WTC11 (cell line): ENCODE measurements at regions not wholly inside any gene's neighbourhood (a gene's known extent, or its start where the extent isn't known, plus 50 kb on each side); places are given as distances from the start of the nearest gene placed in this dataset.

Source experiments
- ATAC-seq: fragments of 200-7000 bp; cut with Tn5 transposase; 2 replicates; pipeline ENCODE4 v1.10.0; 2021; ENCODE audit warnings: mild to moderate bottlenecking, moderate library complexity
- CTCF ChIA-PET: fragments of 300-600 bp; sonication (Branson Sonifier 250); formaldehyde crosslinking; loops from one replicate; lab custom pipeline; 2021; ENCODE audit warnings: antibody characterized with exemption; lab: Charles Lee
- POLR2A ChIA-PET: fragments of 350-600 bp; sonication (Branson Sonifier 250); formaldehyde crosslinking; loops from one replicate; lab custom pipeline; 2021; ENCODE audit warnings: antibody characterized with exemption; lab: Charles Lee
- DNase-seq: peaks from one replicate; pipeline ENCODE4 v3.0.0; 2021; ENCODE audit warnings: low spot score
- H3K27ac Mint-ChIP-seq: 2 replicates; pipeline ENCODE4 v1.8.0; 2021; ENCODE audit warnings: mixed read lengths
- H3K27me3 Mint-ChIP-seq: 2 replicates; pipeline ENCODE4 v1.8.0; 2021; ENCODE audit warnings: low read depth, mild to moderate bottlenecking, moderate library complexity, mixed read lengths
- H3K36me3 Mint-ChIP-seq: 2 replicates; pipeline ENCODE4 v1.8.0; 2021; ENCODE audit warnings: mixed read lengths
- H3K4me1 Mint-ChIP-seq: 2 replicates; pipeline ENCODE4 v1.8.0; 2022; ENCODE audit warnings: mixed read lengths
- H3K4me3 Mint-ChIP-seq: 2 replicates; pipeline ENCODE4 v1.8.0; 2021; ENCODE audit warnings: mild to moderate bottlenecking, moderate library complexity, mixed read lengths
- H3K9me3 Mint-ChIP-seq: 2 replicates; pipeline ENCODE4 v1.8.0; 2021; ENCODE audit warnings: mixed read lengths
- ATF1 ChIP-seq: sonication (generic); formaldehyde crosslinking; IDR thresholded peaks from 2 replicates; pipeline ENCODE4 v1.8.1; 2023; ENCODE audit warnings: mild to moderate bottlenecking, moderate library complexity, missing genetic modification reagents
- CBFB ChIP-seq: sonication (generic); formaldehyde crosslinking; IDR thresholded peaks from 2 replicates; pipeline ENCODE4 v1.8.1; 2022; ENCODE audit warnings: mild to moderate bottlenecking, low read depth, missing genetic modification reagents
- ELF4 ChIP-seq: sonication (generic); formaldehyde crosslinking; IDR thresholded peaks from 2 replicates; pipeline ENCODE4 v1.8.1; 2022; ENCODE audit warnings: low read depth, mild to moderate bottlenecking, moderate library complexity, missing genetic modification reagents
- ESRRA ChIP-seq: sonication (generic); formaldehyde crosslinking; IDR thresholded peaks from 2 replicates; pipeline ENCODE4 v1.8.1; 2022; ENCODE audit warnings: mild to moderate bottlenecking, missing genetic modification reagents, borderline replicate concordance
- GRHL2 ChIP-seq: fragments of 250-450 bp; sonication (Bioruptor Pico); IDR thresholded peaks from 2 replicates; pipeline ENCODE4 v1.8.0; 2022; ENCODE audit warnings: mild to moderate bottlenecking, moderate library complexity; ENCODE audit not compliant: insufficient replicate concordance, severe bottlenecking
- GTF2I ChIP-seq: fragments of 250-450 bp; sonication (Bioruptor Pico); conservative IDR thresholded peaks from 2 replicates; pipeline ENCODE4 v1.4.0; 2021; ENCODE audit warnings: mild to moderate bottlenecking
- JAZF1 ChIP-seq: fragments of 250-450 bp; sonication (Bioruptor Pico); IDR thresholded peaks from 2 replicates; pipeline ENCODE4 v1.9.0; 2021; ENCODE audit warnings: moderate library complexity, mild to moderate bottlenecking, inconsistent platforms
- MXD4 ChIP-seq: fragments of 250-450 bp; sonication (Bioruptor Pico); IDR thresholded peaks from 2 replicates; pipeline ENCODE4 v1.8.0; 2021; ENCODE audit warnings: mild to moderate bottlenecking, moderate library complexity, borderline replicate concordance
- NFATC4 ChIP-seq: fragments of 250-450 bp; sonication (Bioruptor Pico); IDR thresholded peaks from 2 replicates; pipeline ENCODE4 v1.9.0; 2021; ENCODE audit warnings: mild to moderate bottlenecking
- OVOL2 ChIP-seq: fragments of 250-450 bp; sonication (Bioruptor Pico); IDR thresholded peaks from 2 replicates; pipeline ENCODE4 v1.9.0; 2021; ENCODE audit warnings: mild to moderate bottlenecking, borderline replicate concordance
- RORB ChIP-seq: fragments of 250-450 bp; sonication (Bioruptor Pico); IDR thresholded peaks from 2 replicates; pipeline ENCODE4 v1.9.0; 2021; ENCODE audit warnings: mild to moderate bottlenecking
- ZNF138 ChIP-seq: sonication (generic); formaldehyde crosslinking; conservative IDR thresholded peaks from 2 replicates; pipeline ENCODE4 v1.8.1; 2022; ENCODE audit warnings: mild to moderate bottlenecking, moderate library complexity, missing genetic modification reagents
- ZNF219 ChIP-seq: sonication (generic); formaldehyde crosslinking; IDR thresholded peaks from 2 replicates; pipeline ENCODE4 v1.8.0; 2023; ENCODE audit warnings: missing genetic modification reagents, mild to moderate bottlenecking, borderline replicate concordance
- ZNF263 ChIP-seq: sonication (generic); formaldehyde crosslinking; IDR thresholded peaks from 2 replicates; pipeline ENCODE4 v1.8.1; 2022; ENCODE audit warnings: low read depth, mild to moderate bottlenecking, moderate library complexity, missing genetic modification reagents
- ZNF416 ChIP-seq: fragments of 250-450 bp; sonication (Bioruptor Pico); IDR thresholded peaks from 2 replicates; pipeline ENCODE4 v1.9.0; 2021; ENCODE audit warnings: mild to moderate bottlenecking, inconsistent platforms
- TF ChIP-seq, protein P1 (sequence below): sonication (generic); formaldehyde crosslinking; IDR thresholded peaks from 2 replicates; pipeline ENCODE4 v1.8.0; 2023; ENCODE audit warnings: mild to moderate bottlenecking, missing genetic modification reagents
- TF ChIP-seq, protein P2 (sequence below): sonication (generic); formaldehyde crosslinking; IDR thresholded peaks from 2 replicates; pipeline ENCODE4 v1.8.0; 2023; ENCODE audit warnings: missing genetic modification reagents, mild to moderate bottlenecking, borderline replicate concordance
- TF ChIP-seq, protein P3 (sequence below): sonication (generic); formaldehyde crosslinking; IDR thresholded peaks from 2 replicates; pipeline ENCODE4 v1.8.0; 2023; ENCODE audit warnings: missing genetic modification reagents
- TF ChIP-seq, protein P4 (sequence below): fragments of 250-450 bp; sonication (Bioruptor Pico); IDR thresholded peaks from 2 replicates; pipeline ENCODE4 v1.9.0; 2021; ENCODE audit warnings: mild to moderate bottlenecking
- TF ChIP-seq, protein P5 (sequence below): fragments of 250-450 bp; sonication (Bioruptor Pico); IDR thresholded peaks from 2 replicates; pipeline ENCODE4 v1.9.0; 2021; ENCODE audit warnings: moderate library complexity, mild to moderate bottlenecking, inconsistent platforms, borderline replicate concordance
- TF ChIP-seq, protein P6 (sequence below): sonication (generic); formaldehyde crosslinking; IDR thresholded peaks from 2 replicates; pipeline ENCODE4 v1.8.1; 2022; ENCODE audit warnings: low read depth, missing genetic modification reagents, borderline replicate concordance

DNA sequence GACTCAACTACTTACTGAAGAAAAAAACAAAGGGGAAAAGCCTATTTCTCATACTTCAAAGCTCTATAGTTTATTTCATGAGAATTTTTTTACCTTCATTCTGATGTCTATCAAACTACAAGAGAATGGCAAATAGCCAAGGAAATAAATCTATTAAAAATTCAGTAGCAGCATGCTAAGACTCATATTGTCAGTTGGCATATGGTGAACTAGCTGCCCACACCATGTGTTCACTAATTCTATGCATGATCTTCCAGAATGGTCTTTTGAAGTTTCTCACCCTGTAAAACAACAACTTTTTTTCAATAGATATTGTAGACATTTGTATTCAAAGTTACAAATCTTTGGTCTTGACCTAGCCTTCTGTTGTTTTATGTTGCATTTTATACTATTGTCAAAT, 386.2 kb downstream of the RSL24D1 start (continued):
- TF ChIP-seq, protein P1, sequence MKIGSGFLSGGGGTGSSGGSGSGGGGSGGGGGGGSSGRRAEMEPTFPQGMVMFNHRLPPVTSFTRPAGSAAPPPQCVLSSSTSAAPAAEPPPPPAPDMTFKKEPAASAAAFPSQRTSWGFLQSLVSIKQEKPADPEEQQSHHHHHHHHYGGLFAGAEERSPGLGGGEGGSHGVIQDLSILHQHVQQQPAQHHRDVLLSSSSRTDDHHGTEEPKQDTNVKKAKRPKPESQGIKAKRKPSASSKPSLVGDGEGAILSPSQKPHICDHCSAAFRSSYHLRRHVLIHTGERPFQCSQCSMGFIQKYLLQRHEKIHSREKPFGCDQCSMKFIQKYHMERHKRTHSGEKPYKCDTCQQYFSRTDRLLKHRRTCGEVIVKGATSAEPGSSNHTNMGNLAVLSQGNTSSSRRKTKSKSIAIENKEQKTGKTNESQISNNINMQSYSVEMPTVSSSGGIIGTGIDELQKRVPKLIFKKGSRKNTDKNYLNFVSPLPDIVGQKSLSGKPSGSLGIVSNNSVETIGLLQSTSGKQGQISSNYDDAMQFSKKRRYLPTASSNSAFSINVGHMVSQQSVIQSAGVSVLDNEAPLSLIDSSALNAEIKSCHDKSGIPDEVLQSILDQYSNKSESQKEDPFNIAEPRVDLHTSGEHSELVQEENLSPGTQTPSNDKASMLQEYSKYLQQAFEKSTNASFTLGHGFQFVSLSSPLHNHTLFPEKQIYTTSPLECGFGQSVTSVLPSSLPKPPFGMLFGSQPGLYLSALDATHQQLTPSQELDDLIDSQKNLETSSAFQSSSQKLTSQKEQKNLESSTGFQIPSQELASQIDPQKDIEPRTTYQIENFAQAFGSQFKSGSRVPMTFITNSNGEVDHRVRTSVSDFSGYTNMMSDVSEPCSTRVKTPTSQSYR (CRISPR knock-in tag): no peak

DNA sequence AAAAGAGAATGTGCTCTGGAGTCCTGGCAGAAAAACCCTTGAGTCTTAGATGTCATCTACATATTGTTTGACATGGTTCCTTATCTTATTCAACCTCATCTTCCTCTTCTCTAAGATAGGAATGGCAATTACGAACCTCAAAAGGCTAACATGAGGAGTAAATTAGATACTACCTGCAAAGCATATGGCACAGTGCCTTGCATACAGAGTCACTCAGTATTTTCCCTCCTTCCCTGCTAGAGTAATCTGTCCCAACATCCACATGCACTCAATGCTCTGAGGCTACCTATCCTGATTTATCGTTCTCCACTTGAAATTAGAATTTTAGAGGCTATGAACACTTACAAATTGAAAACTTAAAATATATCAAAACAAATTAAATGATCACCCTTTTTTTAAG, 386.7 kb downstream of the RSL24D1 start:
- peaks cover 9% of the 10 kb centered on the region for H3K36me3 Mint-ChIP-seq
- peaks cover 23% of the 10 kb centered on the region for H3K9me3 Mint-ChIP-seq
- CTCF ChIA-PET: no interaction called here
- no peak for ATAC-seq
- no peaks in the 10 kb centered on the region for H3K27me3 Mint-ChIP-seq
- H3K27ac Mint-ChIP-seq: no peak overlapping the region
- TF ChIP-seq OVOL2: no peak
- TF ChIP-seq MXD4 (CRISPR knock-in tag): no peak
- TF ChIP-seq ELF4 (CRISPR knock-in tag): no peak
- TF ChIP-seq, protein P2, sequence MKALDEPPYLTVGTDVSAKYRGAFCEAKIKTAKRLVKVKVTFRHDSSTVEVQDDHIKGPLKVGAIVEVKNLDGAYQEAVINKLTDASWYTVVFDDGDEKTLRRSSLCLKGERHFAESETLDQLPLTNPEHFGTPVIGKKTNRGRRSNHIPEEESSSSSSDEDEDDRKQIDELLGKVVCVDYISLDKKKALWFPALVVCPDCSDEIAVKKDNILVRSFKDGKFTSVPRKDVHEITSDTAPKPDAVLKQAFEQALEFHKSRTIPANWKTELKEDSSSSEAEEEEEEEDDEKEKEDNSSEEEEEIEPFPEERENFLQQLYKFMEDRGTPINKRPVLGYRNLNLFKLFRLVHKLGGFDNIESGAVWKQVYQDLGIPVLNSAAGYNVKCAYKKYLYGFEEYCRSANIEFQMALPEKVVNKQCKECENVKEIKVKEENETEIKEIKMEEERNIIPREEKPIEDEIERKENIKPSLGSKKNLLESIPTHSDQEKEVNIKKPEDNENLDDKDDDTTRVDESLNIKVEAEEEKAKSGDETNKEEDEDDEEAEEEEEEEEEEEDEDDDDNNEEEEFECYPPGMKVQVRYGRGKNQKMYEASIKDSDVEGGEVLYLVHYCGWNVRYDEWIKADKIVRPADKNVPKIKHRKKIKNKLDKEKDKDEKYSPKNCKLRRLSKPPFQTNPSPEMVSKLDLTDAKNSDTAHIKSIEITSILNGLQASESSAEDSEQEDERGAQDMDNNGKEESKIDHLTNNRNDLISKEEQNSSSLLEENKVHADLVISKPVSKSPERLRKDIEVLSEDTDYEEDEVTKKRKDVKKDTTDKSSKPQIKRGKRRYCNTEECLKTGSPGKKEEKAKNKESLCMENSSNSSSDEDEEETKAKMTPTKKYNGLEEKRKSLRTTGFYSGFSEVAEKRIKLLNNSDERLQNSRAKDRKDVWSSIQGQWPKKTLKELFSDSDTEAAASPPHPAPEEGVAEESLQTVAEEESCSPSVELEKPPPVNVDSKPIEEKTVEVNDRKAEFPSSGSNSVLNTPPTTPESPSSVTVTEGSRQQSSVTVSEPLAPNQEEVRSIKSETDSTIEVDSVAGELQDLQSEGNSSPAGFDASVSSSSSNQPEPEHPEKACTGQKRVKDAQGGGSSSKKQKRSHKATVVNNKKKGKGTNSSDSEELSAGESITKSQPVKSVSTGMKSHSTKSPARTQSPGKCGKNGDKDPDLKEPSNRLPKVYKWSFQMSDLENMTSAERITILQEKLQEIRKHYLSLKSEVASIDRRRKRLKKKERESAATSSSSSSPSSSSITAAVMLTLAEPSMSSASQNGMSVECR (CRISPR knock-in tag): no peak
- TF ChIP-seq, protein P3, sequence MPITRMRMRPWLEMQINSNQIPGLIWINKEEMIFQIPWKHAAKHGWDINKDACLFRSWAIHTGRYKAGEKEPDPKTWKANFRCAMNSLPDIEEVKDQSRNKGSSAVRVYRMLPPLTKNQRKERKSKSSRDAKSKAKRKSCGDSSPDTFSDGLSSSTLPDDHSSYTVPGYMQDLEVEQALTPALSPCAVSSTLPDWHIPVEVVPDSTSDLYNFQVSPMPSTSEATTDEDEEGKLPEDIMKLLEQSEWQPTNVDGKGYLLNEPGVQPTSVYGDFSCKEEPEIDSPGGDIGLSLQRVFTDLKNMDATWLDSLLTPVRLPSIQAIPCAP: no peak
- DNase-seq: no peak
- no peak overlapping the region for H3K4me3 Mint-ChIP-seq
- H3K4me1 Mint-ChIP-seq: no peaks in the 10 kb centered on the region
- POLR2A ChIA-PET: no interaction called here

DNA sequence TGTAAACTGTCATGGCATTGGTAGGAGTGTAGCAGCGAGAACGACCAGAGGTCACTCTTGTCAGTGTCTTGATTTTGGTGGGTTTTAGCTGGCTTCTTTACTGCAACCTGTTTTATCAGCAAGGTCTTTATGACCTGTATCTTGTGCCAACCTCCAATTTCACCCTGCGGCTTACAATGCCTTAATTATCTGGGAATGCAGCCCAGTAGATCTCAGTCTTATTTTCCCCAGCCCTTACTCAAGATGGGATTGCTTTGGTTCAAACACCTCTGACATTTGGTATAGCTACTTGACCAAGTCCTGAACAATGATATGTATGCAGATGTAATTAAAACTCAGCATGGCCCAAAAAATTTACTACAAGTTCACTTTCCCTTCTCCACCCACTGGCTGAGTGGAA, 388.4 kb downstream of the RSL24D1 start:
- ChIA-PET POLR2A (no interaction called here), CTCF (no interaction called here)
- H3K36me3 Mint-ChIP-seq: no peaks in the 10 kb centered on the region
- no peak for DNase-seq
- H3K4me1 Mint-ChIP-seq: no peaks in the 10 kb centered on the region
- no peak overlapping the region for H3K27ac Mint-ChIP-seq
- no peak overlapping the region for H3K4me3 Mint-ChIP-seq
- H3K9me3 Mint-ChIP-seq: peaks cover 6% of the 10 kb centered on the region; the same call in 1 of the 2 replicates
- H3K27me3 Mint-ChIP-seq: no peaks in the 10 kb centered on the region
- no peak for ATAC-seq
- TF ChIP-seq GRHL2 (CRISPR knock-in tag) (no peak), NFATC4 (CRISPR knock-in tag) (no peak), GTF2I (CRISPR knock-in tag) (no peak), ESRRA (CRISPR knock-in tag) (no peak), ATF1 (CRISPR knock-in tag) (no peak), ZNF219 (CRISPR knock-in tag) (no peak), CBFB (CRISPR knock-in tag) (no peak), ZNF263 (CRISPR knock-in tag) (no peak), RORB (no peak), ZNF416 (CRISPR knock-in tag) (no peak), JAZF1 (no peak), ZNF138 (CRISPR knock-in tag) (no peak)
- TF ChIP-seq, protein P4, sequence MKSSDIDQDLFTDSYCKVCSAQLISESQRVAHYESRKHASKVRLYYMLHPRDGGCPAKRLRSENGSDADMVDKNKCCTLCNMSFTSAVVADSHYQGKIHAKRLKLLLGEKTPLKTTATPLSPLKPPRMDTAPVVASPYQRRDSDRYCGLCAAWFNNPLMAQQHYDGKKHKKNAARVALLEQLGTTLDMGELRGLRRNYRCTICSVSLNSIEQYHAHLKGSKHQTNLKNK: no peak
- TF ChIP-seq, protein P1 (CRISPR knock-in tag): no peak
- TF ChIP-seq, protein P5, sequence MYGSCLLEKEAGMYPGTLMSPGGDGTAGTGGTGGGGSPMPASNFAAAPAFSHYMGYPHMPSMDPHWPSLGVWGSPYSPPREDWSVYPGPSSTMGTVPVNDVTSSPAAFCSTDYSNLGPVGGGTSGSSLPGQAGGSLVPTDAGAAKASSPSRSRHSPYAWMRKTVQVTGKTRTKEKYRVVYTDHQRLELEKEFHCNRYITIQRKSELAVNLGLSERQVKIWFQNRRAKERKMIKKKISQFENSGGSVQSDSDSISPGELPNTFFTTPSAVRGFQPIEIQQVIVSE (CRISPR knock-in tag): no peak
- TF ChIP-seq, protein P6, sequence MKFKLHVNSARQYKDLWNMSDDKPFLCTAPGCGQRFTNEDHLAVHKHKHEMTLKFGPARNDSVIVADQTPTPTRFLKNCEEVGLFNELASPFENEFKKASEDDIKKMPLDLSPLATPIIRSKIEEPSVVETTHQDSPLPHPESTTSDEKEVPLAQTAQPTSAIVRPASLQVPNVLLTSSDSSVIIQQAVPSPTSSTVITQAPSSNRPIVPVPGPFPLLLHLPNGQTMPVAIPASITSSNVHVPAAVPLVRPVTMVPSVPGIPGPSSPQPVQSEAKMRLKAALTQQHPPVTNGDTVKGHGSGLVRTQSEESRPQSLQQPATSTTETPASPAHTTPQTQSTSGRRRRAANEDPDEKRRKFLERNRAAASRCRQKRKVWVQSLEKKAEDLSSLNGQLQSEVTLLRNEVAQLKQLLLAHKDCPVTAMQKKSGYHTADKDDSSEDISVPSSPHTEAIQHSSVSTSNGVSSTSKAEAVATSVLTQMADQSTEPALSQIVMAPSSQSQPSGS (CRISPR knock-in tag): no peak
